GM19324 (cell line): ENCODE measurements at regions not wholly inside any gene's neighbourhood (a gene's known extent, or its start where the extent isn't known, plus 50 kb on each side); places are given as distances from the start of the nearest gene placed in this dataset.

Experiments used
- ATAC-seq: cut with Tn5 transposase; IDR thresholded peaks from one replicate; pipeline ENCODE4 v1.9.1; 2021; ENCODE audit warnings: mild to moderate bottlenecking, moderate library complexity; ENCODE audit not compliant: unreplicated experiment, low FRiP score

- no peak for ATAC-seq
These were observed 155.7 kb downstream of the FAM170A start for GRCh38 chr5:119785057-119785456.

- ATAC-seq: no peak
These were observed 160.2 kb downstream of the FAM170A start for GRCh38 chr5:119789406-119790117.

- no peak for ATAC-seq
These were observed 162.9 kb downstream of the FAM170A start for GRCh38 chr5:119792161-119792799.

GRCh38 chr5:119795768-119796167 is 166.4 kb downstream of the FAM170A start:
- no peak for ATAC-seq

- no peak for ATAC-seq
These were observed 172.2 kb downstream of the FAM170A start for GRCh38 chr5:119801570-119801969.

- ATAC-seq: no peak
These were observed 178.7 kb downstream of the FAM170A start for GRCh38 chr5:119808024-119808423.

- ATAC-seq: no peak
These were observed 179.1 kb downstream of the FAM170A start for GRCh38 chr5:119808474-119808873.

GRCh38 chr5:119810217-119810616 is 180.9 kb downstream of the FAM170A start:
- no peak for ATAC-seq

- ATAC-seq: no peak
These were observed 182.1 kb downstream of the FAM170A start for GRCh38 chr5:119811458-119811857.

- ATAC-seq: no peak
These were observed 185.3 kb downstream of the FAM170A start for GRCh38 chr5:119814655-119815054.

GRCh38 chr5:119816055-119816454 is 186.7 kb downstream of the FAM170A start:
- ATAC-seq: no peak

GRCh38 chr5:119820016-119820415 is 190.7 kb downstream of the FAM170A start:
- no peak for ATAC-seq

- no peak for ATAC-seq
These were observed 191.2 kb downstream of the FAM170A start for GRCh38 chr5:119820608-119821007.

GRCh38 chr5:119828541-119828940 is 199.2 kb downstream of the FAM170A start:
- ATAC-seq: no peak

GRCh38 chr5:119829341-119829740 is 200.0 kb downstream of the FAM170A start:
- no peak for ATAC-seq

GRCh38 chr5:119833176-119833575 is 203.8 kb downstream of the FAM170A start:
- no peak for ATAC-seq

GRCh38 chr5:119840175-119840574 is 210.8 kb downstream of the FAM170A start:
- ATAC-seq: no peak

- ATAC-seq: no peak
These were observed 222.8 kb downstream of the FAM170A start for GRCh38 chr5:119852140-119852539.

GRCh38 chr5:119860463-119860862 is 231.1 kb downstream of the FAM170A start:
- no peak for ATAC-seq

GRCh38 chr5:119862619-119863018 is 233.3 kb downstream of the FAM170A start:
- ATAC-seq: no peak

GRCh38 chr5:119864286-119864685 is 234.9 kb downstream of the FAM170A start:
- ATAC-seq: no peak

GRCh38 chr5:119873611-119874010 is 244.3 kb downstream of the FAM170A start:
- ATAC-seq: no peak
